ENCODE measurements at regions not wholly inside any gene's neighbourhood (a gene's known extent, or its start where the extent isn't known, plus 50 kb on each side); places are given as distances from the start of the nearest gene placed in this dataset.

DNA sequence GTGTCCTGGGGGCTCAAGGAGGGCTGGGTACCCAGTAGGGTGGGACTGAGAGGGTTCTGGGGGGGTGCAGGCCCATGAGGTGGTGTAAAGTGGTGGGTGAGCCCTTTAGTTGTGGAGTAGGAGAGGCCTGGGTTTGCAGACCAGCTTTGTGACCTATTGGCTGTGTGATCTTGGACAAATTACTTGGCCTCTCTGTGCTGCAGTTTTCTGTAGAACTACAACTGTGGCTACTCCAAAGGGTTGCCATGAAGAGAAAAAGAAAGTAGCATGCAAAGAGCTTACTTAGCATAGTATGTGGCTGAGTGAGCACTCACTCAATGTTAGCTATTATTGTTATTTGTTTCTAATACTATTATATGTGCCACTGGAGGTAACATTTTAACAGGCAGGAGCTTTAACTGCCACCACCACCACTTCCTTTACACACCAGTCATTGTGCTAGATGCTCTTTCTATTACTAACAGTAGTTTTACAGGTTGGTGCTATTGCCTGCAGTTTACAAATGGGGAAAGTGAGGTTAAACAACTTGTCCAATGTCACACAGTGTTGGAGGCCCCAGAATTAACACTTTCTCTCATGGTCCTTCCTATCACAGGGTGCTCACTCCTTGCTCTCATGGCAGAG, 286.8 kb downstream of the DHX35 start:
- POLR2A ChIA-PET, result no interaction called here
- CTCF ChIA-PET, result interaction anchor here (2.2 kb wide), 1 partner anchor 20 kb away, joined by 7 read pairs; no protein-coding TSS in a partner anchor

GRCh38 chr20:39248171-39248861, 286.2 kb downstream of the DHX35 start:
- POLR2A ChIA-PET, result no interaction called here
- CTCF ChIA-PET, result interaction anchor here (0.6 to 2.2 kb wide), 2 partner anchors 21 to 1741 kb away, joined by 4 to 7 read pairs; no protein-coding TSS in a partner anchor

- CTCF ChIA-PET, result interaction anchor here (2.2 kb wide), 1 partner anchor 23 kb away, joined by 7 read pairs; no protein-coding TSS in a partner anchor
- POLR2A ChIA-PET, result no interaction called here
Measured at GRCh38 chr20:39246436-39246835, 284.3 kb downstream of the DHX35 start.

DNA sequence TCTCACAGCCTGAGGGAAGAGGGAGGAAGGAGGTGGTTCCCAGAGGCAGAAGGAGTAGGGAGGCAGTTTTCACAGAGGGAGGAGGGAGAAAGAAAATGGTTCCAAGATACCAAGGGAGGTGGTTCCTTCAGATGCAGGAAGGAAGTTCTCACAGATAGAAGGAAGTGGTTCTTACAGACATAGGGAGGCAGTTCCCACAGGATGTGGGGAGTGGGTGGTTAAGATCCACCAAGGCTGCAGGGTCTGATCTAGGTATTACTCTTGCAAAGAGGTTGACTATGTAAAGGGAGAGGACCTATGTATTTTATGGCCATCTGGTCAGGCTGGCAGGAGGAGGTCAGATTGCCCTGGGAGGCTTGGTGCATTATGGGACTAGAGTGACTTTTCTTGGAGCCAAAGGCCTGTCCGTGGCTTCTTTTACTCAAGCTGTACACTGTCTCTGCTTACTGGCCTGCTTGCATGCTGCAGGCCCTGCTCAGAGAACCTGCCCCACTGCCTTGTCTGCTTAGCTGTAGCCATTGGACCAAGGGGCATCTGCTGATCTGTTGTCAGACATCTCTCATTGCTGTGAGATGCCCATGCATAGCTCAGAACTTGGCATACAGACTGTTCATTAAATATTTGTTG, 283.7 kb downstream of the DHX35 start:
- ChIA-PET POLR2A (no interaction called here), CTCF (no interaction called here)

- ChIA-PET POLR2A (no interaction called here), CTCF (no interaction called here)
Measured at GRCh38 chr20:39243962-39244361, 281.8 kb downstream of the DHX35 start.

DNA sequence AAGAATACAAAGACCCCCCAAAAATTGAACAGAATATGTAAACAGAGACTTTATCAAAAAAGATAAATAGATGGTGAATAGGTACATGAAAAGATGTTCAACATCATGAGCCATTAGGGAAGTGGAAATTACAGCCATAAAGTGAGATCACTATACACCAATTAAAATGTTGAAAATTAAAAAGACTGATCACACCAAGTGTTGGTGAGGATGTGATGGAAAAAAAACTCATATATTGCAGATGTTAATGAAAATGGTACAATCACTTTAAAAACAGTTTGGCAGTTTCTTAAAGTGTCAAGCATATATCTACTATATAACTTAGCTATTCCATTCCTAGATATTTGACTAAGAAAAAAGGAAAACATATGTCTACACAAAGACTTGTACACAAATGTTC, 280.5 kb downstream of the DHX35 start:
- ChIA-PET POLR2A (no interaction called here), CTCF (no interaction called here)

DNA sequence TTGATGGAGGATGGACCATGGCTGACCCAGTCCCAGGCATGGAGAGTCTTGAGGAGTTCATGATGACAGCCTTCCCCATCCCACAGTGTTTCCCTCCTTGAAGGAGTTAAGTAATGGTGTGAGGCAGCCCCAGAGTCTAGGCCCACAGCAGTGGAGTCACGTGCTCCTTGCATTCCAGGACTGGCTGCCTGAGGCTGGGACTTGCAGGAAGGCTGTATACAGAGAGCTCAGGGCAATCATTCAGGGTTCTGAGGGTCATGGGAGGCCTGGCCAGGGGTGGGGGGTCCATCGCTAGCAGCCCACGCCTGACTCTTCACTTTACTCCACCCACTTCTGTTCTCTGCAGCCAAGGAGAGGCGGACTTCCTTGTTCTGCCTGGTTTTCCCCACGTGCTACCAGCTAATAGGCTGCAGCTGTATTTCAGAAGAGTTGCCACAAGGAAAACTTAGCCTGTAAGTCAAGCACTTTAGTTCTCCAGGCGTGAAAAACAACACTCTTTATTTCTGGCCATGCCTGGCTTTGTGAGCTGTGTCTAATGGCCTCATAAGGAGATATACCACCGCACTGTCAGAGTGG, 272.5 kb downstream of the DHX35 start:
- CTCF ChIA-PET, result no interaction called here
- POLR2A ChIA-PET, result no interaction called here

DNA sequence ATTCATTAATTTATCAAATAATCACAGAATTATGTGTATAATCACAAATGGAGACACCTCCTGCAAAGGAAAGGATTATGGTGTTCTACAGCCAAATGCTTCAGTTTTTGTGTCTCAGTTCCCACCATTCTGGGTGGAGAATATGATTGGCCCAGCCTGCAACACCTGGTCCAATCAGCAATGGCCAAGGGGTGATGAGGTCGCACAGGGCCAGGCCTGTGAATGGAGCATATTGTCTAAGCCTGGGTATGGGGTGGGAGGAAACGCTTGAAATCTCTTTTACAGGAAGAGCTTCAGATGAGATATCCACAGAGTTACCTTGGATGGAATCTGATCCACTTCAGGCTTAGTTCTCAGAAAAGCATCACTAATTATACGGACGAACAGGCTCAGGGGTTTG, 271.6 kb downstream of the DHX35 start:
- ChIA-PET POLR2A (no interaction called here), CTCF (no interaction called here)

DNA sequence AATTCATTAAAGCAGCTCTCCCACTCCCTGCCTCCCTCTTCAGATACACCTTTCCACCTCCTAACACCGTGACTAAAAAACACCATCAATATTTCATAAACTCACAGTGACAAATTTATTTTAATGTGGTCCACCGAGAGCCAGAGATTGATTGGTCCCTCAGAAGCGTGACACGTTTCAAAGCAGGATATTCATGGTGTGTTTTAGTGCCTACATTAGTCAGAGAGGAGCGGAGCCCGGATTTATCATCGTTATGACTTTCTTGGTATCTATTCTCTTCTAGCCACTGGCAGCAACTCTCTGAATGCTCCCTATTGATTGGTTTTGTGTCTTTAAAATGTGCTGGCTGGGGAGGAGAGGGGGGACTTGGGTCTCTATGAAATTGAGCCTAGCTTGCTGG, 265.3 kb downstream of the DHX35 start:
- CTCF ChIA-PET, result no interaction called here
- POLR2A ChIA-PET, result no interaction called here

- CTCF ChIA-PET, result no interaction called here
- POLR2A ChIA-PET, result no interaction called here
Measured at GRCh38 chr20:39225978-39226377, 263.8 kb downstream of the DHX35 start.

- ChIA-PET CTCF (no interaction called here), POLR2A (no interaction called here)
Measured at GRCh38 chr20:39225536-39225935, 263.4 kb downstream of the DHX35 start.

GRCh38 chr20:39222101-39222500, 260.0 kb downstream of the DHX35 start:
- ChIA-PET CTCF (no interaction called here), POLR2A (no interaction called here)

GRCh38 chr20:39216195-39216594, 254.1 kb downstream of the DHX35 start:
- POLR2A ChIA-PET, result no interaction called here
- CTCF ChIA-PET, result no interaction called here

DNA sequence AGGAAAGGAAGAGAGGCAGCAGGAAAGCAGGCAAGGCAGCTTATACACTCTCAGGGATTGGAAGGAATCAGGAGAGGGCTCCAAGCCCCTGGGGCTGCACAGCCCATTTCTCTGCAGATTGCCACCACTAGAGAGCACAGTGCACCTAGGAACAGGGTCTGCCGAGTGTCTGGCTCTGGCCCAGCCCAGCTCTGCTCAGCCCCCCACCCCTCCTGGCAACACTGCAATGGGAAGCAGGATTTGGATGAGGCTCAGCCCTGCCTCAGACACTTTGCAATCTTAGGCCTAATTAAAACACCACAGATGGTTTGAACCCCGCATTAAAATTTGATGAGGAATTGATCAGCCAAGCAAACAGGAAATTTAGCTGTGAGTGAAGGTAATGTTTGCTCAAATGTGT, 252.7 kb downstream of the DHX35 start:
- ChIA-PET POLR2A (no interaction called here), CTCF (no interaction called here)

- CTCF ChIA-PET, result no interaction called here
- POLR2A ChIA-PET, result no interaction called here
Measured at GRCh38 chr20:39213476-39214145, 251.5 kb downstream of the DHX35 start.

GRCh38 chr20:39211060-39211748, 249.1 kb downstream of the DHX35 start:
- POLR2A ChIA-PET, result no interaction called here
- CTCF ChIA-PET, result no interaction called here

DNA sequence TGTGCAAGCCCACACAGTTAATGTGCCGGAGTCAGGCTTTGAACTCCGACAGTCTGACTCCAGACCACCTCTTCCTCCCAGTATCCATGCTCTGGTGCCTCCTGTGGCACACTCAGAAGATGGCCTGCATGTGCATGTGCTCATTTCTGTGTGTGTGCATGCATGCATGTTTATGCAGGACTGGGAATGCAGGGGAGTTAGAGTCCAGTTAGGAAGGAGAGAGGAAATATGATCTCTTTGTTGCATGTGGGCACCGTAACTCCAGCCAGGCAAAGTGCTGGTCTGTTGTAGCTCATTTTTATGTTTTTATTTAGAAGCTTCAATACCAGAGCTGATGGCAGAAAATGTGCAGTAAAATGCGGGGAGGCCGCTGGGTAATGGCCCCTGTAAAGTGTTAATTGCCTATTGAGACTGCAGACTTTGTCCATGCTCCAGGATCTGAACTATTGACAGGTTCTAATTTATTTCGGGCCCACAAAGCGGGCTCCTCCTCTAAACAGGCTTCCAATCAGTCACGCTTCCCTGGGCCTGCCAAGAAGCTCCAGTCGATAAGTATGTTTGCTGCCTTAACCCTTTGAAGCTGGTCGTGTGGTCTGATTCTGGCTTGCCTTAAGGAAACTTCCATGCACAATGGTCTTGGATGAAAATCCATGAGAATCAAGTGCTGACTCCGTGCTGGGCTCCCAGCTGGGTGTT, 248.3 kb downstream of the DHX35 start:
- ChIA-PET POLR2A (no interaction called here), CTCF (no interaction called here)

DNA sequence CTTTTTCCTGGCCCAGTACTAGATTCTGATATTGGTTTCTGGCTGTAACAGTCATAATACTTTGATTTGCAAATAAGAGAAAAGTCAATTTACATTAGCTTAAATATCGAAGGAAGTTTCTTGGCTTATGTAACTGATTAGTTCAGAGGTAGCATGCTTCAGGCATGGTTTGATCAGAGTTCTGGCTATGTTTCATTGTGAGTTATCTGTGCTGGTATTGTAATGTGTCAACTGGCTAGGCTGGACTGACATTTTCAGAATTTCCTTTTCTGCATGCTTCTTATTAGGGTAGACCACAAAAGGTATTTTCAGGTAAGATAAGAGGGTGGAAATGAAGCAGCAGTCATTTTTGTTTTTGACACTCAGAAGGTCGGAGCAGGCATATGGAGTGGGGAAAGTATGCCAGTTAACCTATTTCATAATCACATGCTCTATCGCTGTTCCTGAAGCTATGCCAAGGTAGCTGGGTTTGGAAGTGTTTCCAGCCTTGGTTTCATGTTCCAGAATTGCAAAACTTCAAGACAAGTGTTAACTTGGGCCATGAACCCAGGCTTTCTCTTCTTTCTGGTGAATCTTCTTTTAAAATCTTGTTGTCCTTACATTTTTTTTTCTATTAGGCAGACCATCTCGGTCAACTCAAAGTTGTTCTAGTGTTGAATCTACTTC, 244.9 kb downstream of the DHX35 start:
- CTCF ChIA-PET, result no interaction called here

DNA sequence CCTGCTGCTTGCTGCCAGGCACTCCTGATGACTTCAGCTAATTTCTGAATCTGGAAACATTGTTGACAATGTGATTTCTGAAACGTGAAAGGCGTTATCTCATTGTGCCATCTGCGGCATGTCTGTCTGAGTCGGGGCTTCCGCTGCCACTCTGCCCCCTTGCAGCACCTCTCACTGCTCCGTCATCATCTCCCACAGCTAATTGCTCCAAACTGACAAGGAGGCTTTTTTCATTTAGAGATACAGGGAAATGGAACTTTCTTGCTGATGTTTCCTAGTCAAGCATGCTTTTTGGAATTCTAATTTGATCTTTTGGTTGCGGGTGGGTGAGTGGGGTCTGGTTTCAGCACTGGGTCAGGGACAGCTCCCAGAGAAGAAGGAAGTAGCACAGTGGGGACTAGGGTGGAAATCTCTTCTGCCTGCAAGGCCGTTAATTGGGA, 233.5 kb downstream of the DHX35 start:
- ChIA-PET CTCF (no interaction called here), POLR2A (no interaction called here)

More for the DNA sequence above, 244.9 kb downstream of the DHX35 start:
- POLR2A ChIA-PET, result no interaction called here
